HG02943 (cell line): ENCODE measurements at regions not wholly inside any gene's neighbourhood (a gene's known extent, or its start where the extent isn't known, plus 50 kb on each side); places are given as distances from the start of the nearest gene placed in this dataset.
"Not testable (repeated sequence)": the region's sequence is repeated elsewhere in the genome, so short reads cannot be mapped to it uniquely, and the experiment has no call there.

Source experiments
- ATAC-seq: cut with Tn5 transposase; IDR thresholded peaks from one replicate; pipeline ENCODE4 v1.9.1; 2021; ENCODE audit warnings: mild to moderate bottlenecking, low read depth, moderate library complexity; ENCODE audit not compliant: unreplicated experiment

DNA sequence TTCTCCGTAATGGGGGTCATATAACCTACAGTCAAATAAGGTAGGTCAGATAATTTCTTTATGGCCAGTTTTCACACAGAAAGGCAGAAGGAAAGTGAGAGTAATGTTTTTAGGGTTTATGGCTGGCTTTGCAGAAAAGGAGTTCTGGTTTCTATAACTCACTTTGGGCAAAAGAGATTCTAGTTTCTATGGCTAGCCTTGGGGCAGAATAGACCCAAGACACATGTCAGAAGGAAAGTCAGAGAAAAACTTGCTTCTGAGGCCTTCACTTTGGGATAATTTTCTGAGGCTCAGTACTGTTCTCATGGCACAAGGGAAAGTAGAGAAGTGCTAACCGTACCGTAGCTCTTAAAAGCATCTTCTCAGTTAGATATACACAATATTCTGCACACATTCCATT lies 1145.3 kb downstream of the EFNA5 start:
- ATAC-seq, result no peak

DNA sequence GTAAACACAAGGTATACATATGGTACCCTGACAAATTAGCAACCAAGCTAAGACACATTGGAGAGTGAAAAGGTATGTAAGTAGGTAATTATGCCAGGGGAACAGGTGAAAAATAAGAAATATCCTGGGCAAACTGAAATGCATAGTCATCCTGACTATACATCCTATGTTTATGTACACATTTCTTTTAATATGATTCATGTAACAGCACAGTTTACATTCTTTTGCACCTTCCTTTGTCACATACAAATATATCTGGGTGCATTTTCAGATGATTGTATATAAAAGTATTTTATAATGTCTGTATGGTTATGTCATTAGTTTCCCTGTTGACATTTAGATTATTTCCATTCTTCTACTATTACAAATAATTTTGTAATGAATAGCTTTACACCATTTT lies 1146.9 kb downstream of the EFNA5 start:
- ATAC-seq, result no peak

DNA sequence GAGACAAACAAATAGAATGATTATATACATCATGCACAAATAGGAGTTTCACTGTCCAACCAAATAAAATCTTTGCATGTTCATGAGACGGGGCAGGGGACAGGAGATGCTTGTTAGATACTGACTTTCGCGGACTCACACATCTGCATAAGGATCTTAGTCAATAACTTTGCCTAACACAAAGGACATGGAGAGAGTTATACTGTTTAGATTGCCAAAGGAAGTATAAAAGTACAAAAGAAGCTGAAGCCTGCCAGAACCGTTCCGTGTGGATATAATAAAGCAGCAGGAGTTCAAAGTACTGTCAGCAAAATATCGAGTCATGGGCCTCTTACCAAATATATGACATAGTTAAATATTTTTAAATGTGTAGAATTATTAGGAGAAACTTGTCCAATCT lies 1148.4 kb downstream of the EFNA5 start:
- no peak for ATAC-seq

DNA sequence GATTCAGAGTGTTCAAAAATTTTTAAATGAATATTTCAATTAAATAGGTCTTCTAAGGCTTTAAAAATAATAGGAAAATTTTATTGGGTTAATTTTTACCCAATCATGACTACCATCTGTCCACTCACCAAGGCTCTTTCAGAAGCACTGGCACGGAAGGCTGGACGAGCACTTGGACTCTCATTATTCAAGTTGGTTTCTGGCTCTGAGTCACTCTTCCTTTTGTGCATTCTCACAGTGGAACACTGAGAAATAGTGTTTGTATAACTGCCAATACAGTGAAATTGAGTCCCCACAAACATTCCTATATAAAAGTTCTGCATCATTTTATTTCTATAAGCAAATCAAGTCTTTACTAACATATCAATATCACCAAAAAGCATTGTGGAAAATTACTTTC lies 1149.0 kb downstream of the EFNA5 start:
- ATAC-seq, result no peak

DNA sequence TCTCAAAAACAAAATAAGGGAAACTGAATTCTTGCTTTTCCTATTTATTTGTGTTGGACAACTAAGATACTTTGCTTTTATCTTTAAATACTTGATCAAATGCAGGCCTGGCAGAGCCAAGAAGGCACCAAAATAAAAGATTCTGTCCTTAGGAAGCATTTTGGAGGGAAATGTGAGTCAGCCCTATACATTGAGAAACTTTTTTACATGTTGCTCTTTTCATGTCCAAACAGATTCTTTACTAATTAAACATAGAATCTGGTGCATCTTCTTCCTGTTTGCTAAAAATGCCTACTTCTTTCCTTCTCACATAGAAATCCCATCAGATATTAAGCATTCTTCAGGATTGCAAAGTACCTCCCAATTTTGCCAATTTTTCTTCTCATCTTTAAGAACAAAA lies 1160.4 kb downstream of the EFNA5 start:
- no peak for ATAC-seq

DNA sequence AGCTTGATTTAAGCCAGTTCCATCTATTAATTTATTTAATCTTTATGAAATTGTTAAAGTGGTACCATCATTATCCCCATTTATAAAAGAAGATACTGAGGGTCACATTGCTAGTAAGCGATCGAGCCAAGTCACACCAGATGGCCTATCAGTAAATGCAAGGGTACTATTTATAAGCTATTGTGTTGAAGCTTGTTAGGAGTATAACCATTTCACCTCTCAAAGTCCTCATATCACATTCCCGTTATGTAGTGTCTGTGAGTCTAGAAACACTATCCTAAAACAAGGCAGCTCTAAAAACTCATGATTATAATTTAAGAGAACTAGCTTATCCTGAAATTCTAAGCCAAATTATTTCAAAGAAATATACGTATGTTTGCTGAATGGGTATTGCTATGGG lies 1161.8 kb downstream of the EFNA5 start:
- ATAC-seq, result no peak

DNA sequence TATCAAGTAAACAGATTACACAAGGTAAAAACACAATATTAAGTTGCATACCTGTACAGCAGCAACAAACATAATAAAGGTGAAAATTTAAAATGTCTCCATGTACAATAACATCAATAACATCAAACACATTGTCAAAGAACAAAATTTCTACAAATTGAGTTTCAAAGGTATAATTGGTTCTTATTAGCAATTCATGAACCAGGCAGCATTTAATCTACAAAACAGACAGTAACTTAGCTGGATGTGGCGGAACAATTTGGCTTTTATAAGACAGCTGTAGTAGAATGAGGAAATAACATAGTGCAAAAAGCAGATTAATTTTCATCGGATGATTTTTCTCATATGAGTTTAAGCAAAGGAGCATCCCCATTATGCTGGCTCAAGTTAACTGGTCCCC lies 1176.8 kb downstream of the EFNA5 start:
- no peak for ATAC-seq

DNA sequence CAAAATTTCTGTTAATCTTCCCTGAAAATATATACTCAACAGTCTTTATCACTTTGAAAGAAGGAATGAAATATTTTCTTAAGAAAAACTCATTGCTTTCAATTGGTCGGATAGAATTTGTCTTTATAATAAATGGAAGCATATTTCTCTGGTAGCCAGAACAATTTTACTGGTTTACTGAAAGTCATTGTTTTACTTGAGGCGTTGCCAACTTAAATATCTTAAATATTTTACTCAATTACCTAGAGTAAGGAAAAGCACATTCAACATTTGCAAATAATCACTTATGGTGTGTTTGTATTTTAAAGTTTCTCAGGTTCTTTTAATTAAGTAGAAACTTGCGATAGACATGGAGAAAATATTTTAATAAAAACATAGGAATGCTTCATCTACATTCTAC lies 1181.7 kb downstream of the EFNA5 start:
- no peak for ATAC-seq

DNA sequence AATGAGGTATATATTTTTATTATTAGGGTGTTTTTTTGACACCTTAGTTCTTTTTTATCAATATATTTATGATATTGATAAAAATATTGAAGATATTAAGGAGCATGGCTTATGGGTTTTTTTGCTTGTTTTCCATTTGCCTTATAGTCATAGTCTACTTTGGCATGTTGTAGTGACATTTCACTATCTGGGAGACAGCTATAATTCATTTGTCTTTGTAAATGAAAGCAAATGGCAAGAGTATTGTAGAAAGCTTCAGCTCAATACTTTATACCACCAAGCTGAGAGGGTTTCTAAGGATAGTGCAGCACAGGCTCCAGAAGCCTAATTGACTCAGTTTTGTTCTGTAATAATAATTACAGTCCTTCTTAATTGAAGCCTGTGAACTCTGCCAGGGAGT lies 1182.3 kb downstream of the EFNA5 start:
- no peak for ATAC-seq

DNA sequence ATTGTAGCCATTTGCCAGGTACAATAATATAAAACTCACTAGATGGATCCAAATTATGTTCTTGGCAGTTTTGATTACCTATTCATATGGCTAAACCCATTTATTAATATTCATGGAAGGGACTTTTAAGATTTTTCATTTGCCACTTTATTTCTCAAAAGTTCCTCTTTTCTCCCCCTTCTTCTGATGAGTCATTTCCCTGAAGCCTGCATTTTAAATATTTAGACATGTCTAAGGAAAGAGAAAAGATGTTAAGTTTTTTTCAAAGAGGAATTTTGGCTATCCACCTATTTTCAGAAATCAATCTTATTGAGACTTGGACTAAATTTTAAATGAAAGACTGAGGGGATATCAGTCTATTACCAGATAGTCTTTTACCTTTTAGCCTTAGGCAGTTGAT lies 1189.4 kb downstream of the EFNA5 start:
- no peak for ATAC-seq

DNA sequence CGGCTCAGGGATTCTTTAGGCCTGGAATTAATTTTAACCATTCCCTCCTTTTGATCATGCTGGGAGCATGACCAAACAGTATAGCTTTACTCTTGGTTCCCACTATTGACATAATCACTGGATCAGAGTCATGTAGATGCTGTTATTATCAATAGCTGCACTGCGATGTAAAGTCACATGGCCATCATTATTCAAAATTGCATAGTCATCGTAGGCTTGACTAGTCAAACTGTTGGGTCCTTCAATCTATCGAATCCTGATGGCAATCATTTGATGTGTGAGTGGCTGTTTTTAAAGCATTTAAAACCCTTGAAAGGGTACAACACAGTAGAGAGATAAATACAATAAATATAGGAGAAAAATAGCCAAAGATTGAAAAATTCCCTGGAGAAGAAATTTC lies 1194.1 kb downstream of the EFNA5 start:
- no peak for ATAC-seq

DNA sequence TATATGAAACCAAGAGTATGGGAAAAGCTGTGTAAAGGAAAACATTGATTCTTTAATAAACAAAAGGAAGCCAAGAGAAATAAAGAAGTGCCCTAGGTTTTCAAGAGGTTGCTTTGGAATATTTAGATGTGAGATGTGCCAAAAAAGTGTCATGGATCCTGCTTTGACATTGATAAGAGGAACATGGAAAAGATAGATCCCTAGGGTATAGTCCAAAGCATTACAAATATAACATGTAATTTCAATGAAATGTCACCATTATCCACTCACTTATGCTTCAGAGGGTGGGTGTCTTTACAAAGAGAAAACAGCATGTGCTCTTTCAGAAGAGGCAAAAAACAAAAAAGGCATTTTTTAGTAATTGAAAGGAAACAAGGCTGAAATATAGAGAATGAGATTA lies 1196.7 kb downstream of the EFNA5 start:
- no peak for ATAC-seq

DNA sequence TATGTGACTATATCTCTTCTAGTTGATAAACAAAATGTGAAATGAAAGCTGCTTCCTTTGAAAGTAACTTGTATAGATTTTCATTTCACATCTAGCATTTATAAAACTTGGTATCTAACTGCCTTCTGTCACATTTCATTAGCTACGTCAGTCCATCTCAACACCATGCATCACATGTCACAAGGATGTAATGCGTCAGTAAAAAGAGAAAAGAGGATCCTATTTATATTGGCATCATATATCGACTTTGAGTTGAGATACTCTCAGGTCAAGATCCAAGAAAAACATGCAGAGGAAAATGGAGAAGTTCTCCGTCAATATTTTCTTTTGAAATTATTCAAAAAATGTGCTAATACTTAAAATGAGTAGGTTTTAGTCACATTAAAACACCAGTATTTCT lies 1211.2 kb downstream of the EFNA5 start:
- ATAC-seq, result no peak

DNA sequence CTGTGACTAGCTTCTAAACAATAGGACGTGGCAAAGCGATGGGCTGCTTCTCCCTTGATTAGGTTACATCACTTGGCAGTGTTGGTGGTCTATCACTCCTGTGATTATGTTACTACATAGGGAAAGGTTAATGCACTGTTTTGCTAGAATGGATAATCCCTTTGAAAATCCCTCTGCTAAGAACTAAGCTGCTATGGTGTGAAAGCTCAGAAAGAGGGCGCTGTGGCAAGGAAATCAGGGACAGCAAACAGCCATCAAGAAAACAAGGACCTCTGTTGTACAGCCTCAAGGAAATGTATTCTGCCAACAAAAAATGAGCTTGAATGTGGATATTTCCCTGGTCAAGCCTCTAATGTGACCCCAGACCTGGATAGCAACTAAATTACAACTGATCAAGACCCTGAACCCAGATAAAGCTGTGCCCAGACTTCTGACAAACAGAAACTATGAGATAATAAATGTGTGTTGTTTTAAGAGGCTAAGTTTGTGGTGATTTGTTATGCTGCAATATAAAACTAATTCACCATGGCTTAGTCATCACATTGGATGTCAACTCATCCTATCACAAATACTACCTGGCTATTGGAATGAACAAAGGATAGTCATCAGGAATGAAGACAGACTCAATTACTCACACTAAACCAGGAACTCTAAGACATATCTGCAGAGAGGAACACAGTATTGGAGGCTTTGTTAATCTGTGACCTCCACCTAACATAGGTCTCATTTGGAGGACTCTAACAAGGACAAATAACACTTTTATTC lies 1215.9 kb downstream of the EFNA5 start:
- ATAC-seq, result no peak

DNA sequence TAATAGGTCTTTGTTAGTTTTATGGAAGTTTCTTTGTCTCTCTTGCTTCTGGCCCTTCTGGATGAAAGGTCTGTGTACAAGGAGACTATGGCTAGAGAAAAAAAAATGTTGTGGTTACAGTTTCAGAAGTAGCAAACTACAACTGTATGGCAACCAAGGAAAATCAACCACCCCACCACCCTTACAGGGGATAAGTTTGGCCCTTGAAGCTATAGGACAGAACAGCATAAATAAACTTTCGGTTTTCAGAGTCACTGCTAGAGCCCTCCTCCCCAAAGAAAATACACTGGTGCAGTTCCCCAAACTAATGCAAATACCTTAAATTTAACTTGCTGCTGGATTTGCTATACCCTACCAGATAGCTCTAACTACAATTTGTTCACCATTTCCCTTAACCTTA lies 1216.7 kb downstream of the EFNA5 start:
- no peak for ATAC-seq

DNA sequence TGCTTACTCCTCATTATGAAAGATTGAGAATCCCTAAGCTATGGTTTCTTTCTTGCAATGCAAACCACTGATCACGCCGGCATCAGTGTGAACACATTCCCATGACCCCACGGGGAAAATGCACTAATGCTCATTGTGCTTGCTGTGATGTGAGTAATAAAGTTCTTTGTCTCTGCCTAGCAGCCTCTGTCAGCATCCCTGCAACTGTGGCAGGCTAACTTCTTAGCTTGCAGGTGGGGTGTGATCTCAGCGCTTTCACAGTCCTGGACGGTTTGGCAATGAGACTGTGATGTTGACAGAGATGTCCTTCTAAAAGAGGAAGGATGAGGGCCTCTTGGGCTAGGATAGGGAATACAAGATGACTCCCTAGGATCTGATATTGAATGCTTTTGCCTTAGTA lies 1218.7 kb downstream of the EFNA5 start:
- ATAC-seq, result no peak

DNA sequence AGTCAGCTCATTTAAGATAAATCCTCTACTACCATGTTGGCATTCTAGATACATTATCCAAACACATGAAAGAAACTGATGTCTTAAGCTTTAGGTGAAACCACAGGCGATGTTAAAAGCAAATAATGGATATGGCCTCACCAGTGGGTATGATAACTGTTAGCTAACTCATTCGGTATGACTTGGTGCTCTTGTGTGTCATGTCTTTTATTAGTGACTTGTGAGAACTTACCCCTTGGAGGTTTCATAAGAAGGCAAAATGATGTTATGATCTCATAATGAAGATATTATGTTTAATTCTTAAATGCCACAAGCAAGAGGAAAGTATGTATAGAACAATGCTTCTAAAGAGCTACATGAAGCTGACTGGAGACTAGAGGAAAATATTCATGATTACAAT lies 1227.0 kb downstream of the EFNA5 start:
- ATAC-seq, result no peak

DNA sequence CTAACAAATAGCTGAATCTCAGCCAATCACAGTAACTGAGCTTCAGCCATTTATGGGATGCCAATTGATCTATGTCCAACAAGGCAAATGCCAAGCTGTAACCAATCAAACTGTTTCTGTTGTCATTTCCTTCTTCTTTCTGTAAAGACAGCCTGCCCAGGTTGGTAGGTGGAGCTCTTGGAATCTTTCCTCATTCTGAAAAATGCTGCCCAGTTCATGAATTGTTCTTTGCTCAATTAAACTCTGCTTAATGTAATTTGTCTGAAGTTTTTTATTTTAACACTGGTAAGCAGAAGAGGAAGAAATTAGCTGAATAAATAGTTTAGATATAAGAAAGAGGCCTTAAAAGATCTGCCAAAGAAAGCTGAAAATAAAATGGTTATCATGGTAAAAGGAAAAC lies 1235.6 kb downstream of the EFNA5 start:
- no peak for ATAC-seq

DNA sequence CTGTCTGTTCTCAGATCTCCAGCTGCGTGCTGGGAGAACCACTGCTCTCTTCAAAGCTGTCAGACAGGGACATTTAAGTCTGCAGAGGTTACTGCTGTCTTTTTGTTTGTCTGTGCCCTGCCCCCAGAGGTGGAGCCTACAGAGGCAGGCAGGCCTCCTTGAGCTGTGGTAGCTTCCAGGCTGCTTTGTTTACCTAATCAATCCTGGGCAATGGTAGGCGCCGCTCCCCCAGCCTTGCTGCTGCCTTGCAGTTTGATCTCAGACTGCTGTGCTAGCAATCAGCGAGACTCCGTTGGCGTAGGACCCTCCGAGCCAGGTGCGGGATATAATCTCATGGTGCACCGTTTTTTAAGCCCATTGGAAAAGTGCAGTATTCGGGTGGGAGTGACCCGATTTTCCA lies 1240.0 kb downstream of the EFNA5 start:
- ATAC-seq, result not testable (repeated sequence)

DNA sequence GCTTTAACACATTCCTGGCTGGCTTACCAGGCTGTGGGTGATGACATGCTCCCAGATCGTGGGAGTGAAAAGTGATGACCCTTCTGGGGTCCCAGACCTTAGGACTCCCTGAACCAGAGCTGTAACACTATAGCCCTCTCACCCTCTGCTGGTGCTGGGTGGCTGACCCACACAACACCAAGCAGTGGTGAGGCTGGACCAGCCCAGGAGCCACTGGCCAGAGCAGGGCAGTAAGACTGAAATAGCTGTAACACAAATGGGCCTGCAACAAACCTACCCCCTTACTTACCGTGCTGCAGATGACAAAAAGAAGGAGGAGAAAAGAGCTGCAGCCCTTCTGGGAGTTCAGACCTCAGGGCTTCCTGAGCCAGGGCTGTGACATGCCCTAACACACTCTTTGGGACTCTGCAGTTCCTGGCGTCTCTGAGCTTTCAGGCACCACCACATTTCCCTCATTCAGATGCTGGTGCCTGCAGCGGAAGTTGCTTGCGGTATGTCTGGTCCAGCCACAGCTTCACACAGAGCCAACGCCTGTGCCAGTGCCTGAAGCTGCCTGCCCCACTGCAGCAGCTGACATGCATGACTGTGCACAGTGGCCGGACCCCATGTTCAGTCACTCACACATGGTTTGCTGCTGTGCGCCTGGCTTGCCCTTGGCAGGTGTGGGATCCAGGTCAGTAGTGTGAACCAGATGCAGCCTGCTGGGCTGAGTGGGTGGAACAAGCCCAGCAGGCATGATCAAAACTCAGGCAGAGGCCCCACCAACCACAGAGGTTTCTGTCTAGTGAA lies 1247.4 kb downstream of the EFNA5 start:
- no peak for ATAC-seq

DNA sequence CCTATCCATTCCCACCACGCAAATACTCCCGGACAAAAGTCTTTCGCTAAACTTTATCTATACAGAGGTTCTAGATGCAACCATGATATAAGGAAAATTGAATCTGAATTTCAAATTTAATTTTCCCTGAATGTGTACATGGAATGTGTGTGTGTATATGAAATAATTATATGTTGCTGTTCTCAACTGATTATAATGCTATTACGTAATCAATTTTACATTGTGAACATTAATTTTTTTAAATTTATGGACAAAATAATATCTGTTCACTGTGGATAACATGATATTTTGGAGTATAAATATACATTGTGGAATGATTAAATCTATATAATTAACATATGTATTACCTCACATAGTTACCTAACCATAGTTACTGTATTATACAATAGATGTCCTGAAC lies 1250.6 kb downstream of the EFNA5 start:
- ATAC-seq, result no peak

DNA sequence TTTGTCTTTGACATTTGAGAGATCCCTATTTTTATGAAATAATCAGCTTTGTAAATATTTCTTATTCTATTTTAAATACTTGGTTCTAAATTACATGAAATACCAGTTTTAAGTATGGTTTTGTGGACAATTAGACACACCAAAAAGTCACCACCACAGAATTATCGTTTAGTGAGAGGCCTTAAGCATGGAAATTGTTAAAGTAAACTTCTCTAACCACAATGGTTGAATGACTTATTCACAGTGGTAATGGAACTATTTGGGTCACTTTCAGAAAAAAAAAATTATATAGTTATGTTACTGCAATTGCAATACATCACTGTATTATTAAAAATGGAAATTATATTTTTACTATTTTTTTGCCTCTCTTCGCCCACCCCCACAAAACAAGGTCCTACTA lies 1252.5 kb downstream of the EFNA5 start:
- ATAC-seq, result no peak
